ENCODE measurements at regions not wholly inside any gene's neighbourhood (a gene's known extent, or its start where the extent isn't known, plus 50 kb on each side); places are given as distances from the start of the nearest gene placed in this dataset.

GRCh38 chr3:145737952-145738351 lies 423.0 kb downstream of the PLOD2 start:
- no peak for TF ChIP-seq CTCF (IDR thresholded peaks at IDR 0.05)
- TF ChIP-seq POLR2A (IDR thresholded peaks at IDR 0.05) = no peak

All from body of pancreas (tissue), 4 donors.